ENCODE measurements at regions not wholly inside any gene's neighbourhood (a gene's known extent, or its start where the extent isn't known, plus 50 kb on each side); places are given as distances from the start of the nearest gene placed in this dataset.

GRCh38 chr1:103854279-103854678 lies 104.6 kb downstream of the AMY1C start:
- DNase-seq, result no peak

- DNase-seq, result no peak
Measured at GRCh38 chr1:103859721-103860120, 110.0 kb downstream of the AMY1C start.

- DNase-seq, result no peak
Measured at GRCh38 chr1:103898576-103899345, 149.1 kb downstream of the AMY1C start.

GRCh38 chr1:103900005-103900404 lies 150.3 kb downstream of the AMY1C start:
- no peak for DNase-seq

GRCh38 chr1:103901072-103901471 lies 151.4 kb downstream of the AMY1C start:
- DNase-seq, result no peak

GRCh38 chr1:103905363-103905762 lies 155.7 kb downstream of the AMY1C start:
- no peak for DNase-seq

GRCh38 chr1:103911450-103911849 lies 161.8 kb downstream of the AMY1C start:
- DNase-seq, result no peak

GRCh38 chr1:103917795-103918194 lies 168.1 kb downstream of the AMY1C start:
- DNase-seq, result no peak

- no peak for DNase-seq
Measured at GRCh38 chr1:103931891-103932290, 182.2 kb downstream of the AMY1C start.

- DNase-seq, result no peak
Measured at GRCh38 chr1:103937763-103938357, 188.2 kb downstream of the AMY1C start.

- DNase-seq, result no peak
Measured at GRCh38 chr1:103941086-103941485, 191.4 kb downstream of the AMY1C start.

GRCh38 chr1:103942029-103942428 lies 192.3 kb downstream of the AMY1C start:
- DNase-seq, result no peak

- no peak for DNase-seq
Measured at GRCh38 chr1:103945774-103946173, 196.1 kb downstream of the AMY1C start.

- no peak for DNase-seq
Measured at GRCh38 chr1:103948526-103948925, 198.8 kb downstream of the AMY1C start.

- DNase-seq, result no peak
Measured at GRCh38 chr1:103949779-103950178, 200.1 kb downstream of the AMY1C start.

- DNase-seq, result no peak
Measured at GRCh38 chr1:103953386-103953785, 203.7 kb downstream of the AMY1C start.

- DNase-seq, result no peak
Measured at GRCh38 chr1:103958699-103959098, 209.0 kb downstream of the AMY1C start.

- DNase-seq, result no peak
Measured at GRCh38 chr1:103959565-103959964, 209.9 kb downstream of the AMY1C start.

- DNase-seq, result no peak
Measured at GRCh38 chr1:103960045-103960444, 210.3 kb downstream of the AMY1C start.

GRCh38 chr1:103960710-103961109 lies 211.0 kb downstream of the AMY1C start:
- DNase-seq, result no peak

- DNase-seq, result no peak
Measured at GRCh38 chr1:103986792-103987191, 237.1 kb downstream of the AMY1C start.

- no peak for DNase-seq
Measured at GRCh38 chr1:103997631-103998030, 247.9 kb downstream of the AMY1C start.

- no peak for DNase-seq
Measured at GRCh38 chr1:104018922-104019674, 269.4 kb downstream of the AMY1C start.

- no peak for DNase-seq
Measured at GRCh38 chr1:104019675-104020049, 270.0 kb downstream of the AMY1C start.
